BLaER1 (cell line): ENCODE measurements at regions not wholly inside any gene's neighbourhood (a gene's known extent, or its start where the extent isn't known, plus 50 kb on each side); places are given as distances from the start of the nearest gene placed in this dataset.

ENCODE experiments used
- H3K27ac ChIP-seq: shearing (Covaris generic); formaldehyde crosslinking; 2 replicates; pipeline ENCODE4 v1.8.1; 2022
- H3K27me3 ChIP-seq: shearing (Covaris generic); formaldehyde crosslinking; 2 replicates; pipeline ENCODE4 v1.8.1; 2022
- H3K36me3 ChIP-seq: shearing (Covaris generic); formaldehyde crosslinking; 2 replicates; pipeline ENCODE4 v1.8.1; 2022
- H3K4me1 ChIP-seq: shearing (Covaris generic); formaldehyde crosslinking; 2 replicates; pipeline ENCODE4 v1.8.1; 2022
- H3K4me2 ChIP-seq: shearing (Covaris generic); formaldehyde crosslinking; 2 replicates; pipeline ENCODE4 v1.8.1; 2022
- H3K4me3 ChIP-seq: shearing (Covaris generic); formaldehyde crosslinking; 2 replicates; pipeline ENCODE4 v1.8.1; 2022
- H3K9ac ChIP-seq: shearing (Covaris generic); formaldehyde crosslinking; 2 replicates; pipeline ENCODE4 v1.8.1; 2022
- H3K9me3 ChIP-seq: shearing (Covaris generic); formaldehyde crosslinking; 2 replicates; pipeline ENCODE4 v1.8.1; 2022
- H4K20me1 ChIP-seq: shearing (Covaris generic); formaldehyde crosslinking; 2 replicates; pipeline ENCODE4 v1.8.1; 2022
- Cebpa-rat ChIP-seq: shearing (Covaris generic); IDR thresholded peaks from 2 replicates; pipeline ENCODE4 v1.8.1; 2022

- no peaks in the 10 kb centered on the region for H3K9me3 ChIP-seq
- H3K4me2 ChIP-seq, result no peak overlapping the region
- no peak overlapping the region for H3K4me3 ChIP-seq
- H3K9ac ChIP-seq, result no peak overlapping the region
- H4K20me1 ChIP-seq, result no peaks in the 10 kb centered on the region
- no peak for TF ChIP-seq Cebpa-rat
- H3K36me3 ChIP-seq, result no peaks in the 10 kb centered on the region
- no peaks in the 10 kb centered on the region for H3K4me1 ChIP-seq
- no peak overlapping the region for H3K27ac ChIP-seq
- H3K27me3 ChIP-seq, result no peaks in the 10 kb centered on the region
These were observed 541.6 kb upstream of the FZD8 start for GRCh38 chr10:36183726-36184125.

GRCh38 chr10:36183056-36183455 lies 541.0 kb upstream of the FZD8 start:
- H3K27ac ChIP-seq, result no peak overlapping the region
- H3K4me1 ChIP-seq, result no peaks in the 10 kb centered on the region
- H3K36me3 ChIP-seq, result no peaks in the 10 kb centered on the region
- no peaks in the 10 kb centered on the region for H4K20me1 ChIP-seq
- no peak for TF ChIP-seq Cebpa-rat
- no peak overlapping the region for H3K9ac ChIP-seq
- H3K27me3 ChIP-seq, result no peaks in the 10 kb centered on the region
- H3K4me2 ChIP-seq, result no peak overlapping the region
- H3K9me3 ChIP-seq, result no peaks in the 10 kb centered on the region
- H3K4me3 ChIP-seq, result no peak overlapping the region

- no peaks in the 10 kb centered on the region for H4K20me1 ChIP-seq
- H3K9me3 ChIP-seq, result no peaks in the 10 kb centered on the region
- no peak overlapping the region for H3K4me3 ChIP-seq
- no peak overlapping the region for H3K27ac ChIP-seq
- no peaks in the 10 kb centered on the region for H3K36me3 ChIP-seq
- TF ChIP-seq Cebpa-rat, result no peak
- H3K4me2 ChIP-seq, result no peak overlapping the region
- H3K27me3 ChIP-seq, result no peaks in the 10 kb centered on the region
- H3K9ac ChIP-seq, result no peak overlapping the region
- no peaks in the 10 kb centered on the region for H3K4me1 ChIP-seq
These were observed 540.5 kb upstream of the FZD8 start for GRCh38 chr10:36182606-36183005.

GRCh38 chr10:36182179-36182566 lies 540.1 kb upstream of the FZD8 start:
- no peak for TF ChIP-seq Cebpa-rat
- Histone ChIP-seq H3K36me3 (no peaks in the 10 kb centered on the region), H3K4me1 (no peaks in the 10 kb centered on the region), H4K20me1 (no peaks in the 10 kb centered on the region), H3K27me3 (no peaks in the 10 kb centered on the region), H3K4me2 (no peak overlapping the region), H3K9me3 (no peaks in the 10 kb centered on the region), H3K9ac (no peak overlapping the region), H3K27ac (no peak overlapping the region), H3K4me3 (no peak overlapping the region)

GRCh38 chr10:36181426-36182178 lies 539.5 kb upstream of the FZD8 start:
- Histone ChIP-seq H3K4me1 (no peaks in the 10 kb centered on the region), H4K20me1 (no peaks in the 10 kb centered on the region), H3K36me3 (no peaks in the 10 kb centered on the region), H3K27me3 (no peaks in the 10 kb centered on the region), H3K9ac (no peak overlapping the region), H3K4me2 (no peak overlapping the region), H3K9me3 (no peaks in the 10 kb centered on the region), H3K4me3 (no peak overlapping the region), H3K27ac (no peak overlapping the region)
- TF ChIP-seq Cebpa-rat, result no peak

GRCh38 chr10:36178616-36179015 lies 536.5 kb upstream of the FZD8 start:
- TF ChIP-seq Cebpa-rat, result no peak
- Histone ChIP-seq H3K4me2 (no peak overlapping the region), H4K20me1 (no peaks in the 10 kb centered on the region)

GRCh38 chr10:36177071-36177470 lies 535.0 kb upstream of the FZD8 start:
- H3K36me3 ChIP-seq, result no peaks in the 10 kb centered on the region
- no peak overlapping the region for H3K4me3 ChIP-seq
- H3K27ac ChIP-seq, result no peak overlapping the region
- no peaks in the 10 kb centered on the region for H3K9me3 ChIP-seq
- no peak overlapping the region for H3K9ac ChIP-seq
- no peaks in the 10 kb centered on the region for H3K27me3 ChIP-seq
- no peak overlapping the region for H3K4me2 ChIP-seq
- TF ChIP-seq Cebpa-rat, result no peak
- peaks cover 4% of the 10 kb centered on the region; the same call in 1 of the 2 replicates for H3K4me1 ChIP-seq
- no peaks in the 10 kb centered on the region for H4K20me1 ChIP-seq

More at GRCh38 chr10:36178616-36179015, 536.5 kb upstream of the FZD8 start:
- Histone ChIP-seq H3K9ac (no peak overlapping the region), H3K36me3 (no peaks in the 10 kb centered on the region), H3K27ac (no peak overlapping the region), H3K27me3 (no peaks in the 10 kb centered on the region), H3K9me3 (no peaks in the 10 kb centered on the region), H3K4me3 (no peak overlapping the region), H3K4me1 (no peaks in the 10 kb centered on the region)

GRCh38 chr10:36175954-36176353 lies 533.9 kb upstream of the FZD8 start:
- Histone ChIP-seq H3K4me3 (no peak overlapping the region), H3K9me3 (no peaks in the 10 kb centered on the region), H3K27ac (no peak overlapping the region), H3K36me3 (no peaks in the 10 kb centered on the region), H3K4me2 (no peak overlapping the region), H3K27me3 (no peaks in the 10 kb centered on the region), H4K20me1 (no peaks in the 10 kb centered on the region), H3K4me1 (peaks cover 4% of the 10 kb centered on the region; the same call in 1 of the 2 replicates), H3K9ac (no peak overlapping the region)
- TF ChIP-seq Cebpa-rat, result no peak

GRCh38 chr10:36173364-36173763 lies 531.3 kb upstream of the FZD8 start:
- no peaks in the 10 kb centered on the region for H3K27me3 ChIP-seq
- no peaks in the 10 kb centered on the region for H3K9me3 ChIP-seq
- no peak overlapping the region for H3K4me3 ChIP-seq
- H3K9ac ChIP-seq, result no peak overlapping the region
- H4K20me1 ChIP-seq, result no peaks in the 10 kb centered on the region
- H3K4me1 ChIP-seq, result peaks cover 4% of the 10 kb centered on the region; the same call in 1 of the 2 replicates
- no peak for TF ChIP-seq Cebpa-rat
- H3K36me3 ChIP-seq, result no peaks in the 10 kb centered on the region
- H3K4me2 ChIP-seq, result no peak overlapping the region
- no peak overlapping the region for H3K27ac ChIP-seq

- no peaks in the 10 kb centered on the region for H3K27me3 ChIP-seq
- no peak for TF ChIP-seq Cebpa-rat
- H3K9ac ChIP-seq, result no peak overlapping the region
- no peaks in the 10 kb centered on the region for H3K36me3 ChIP-seq
- H3K4me2 ChIP-seq, result no peak overlapping the region
- H4K20me1 ChIP-seq, result no peaks in the 10 kb centered on the region
- peaks cover 4% of the 10 kb centered on the region; the same call in 1 of the 2 replicates for H3K4me1 ChIP-seq
- H3K27ac ChIP-seq, result no peak overlapping the region
- H3K4me3 ChIP-seq, result no peak overlapping the region
- no peaks in the 10 kb centered on the region for H3K9me3 ChIP-seq
These were observed 530.2 kb upstream of the FZD8 start for GRCh38 chr10:36171953-36172940.
